B cell (primary cell): ENCODE measurements at regions not wholly inside any gene's neighbourhood (a gene's known extent, or its start where the extent isn't known, plus 50 kb on each side); places are given as distances from the start of the nearest gene placed in this dataset.

Source experiments
- CTCF ChIP-seq: fragments of 200-600 bp; IDR thresholded peaks from one replicate; pipeline ENCODE4 v1.8.0; 2022; ENCODE audit warnings: antibody characterized with exemption, mild to moderate bottlenecking
- EZH2 ChIP-seq: IDR thresholded peaks from 2 replicates; pipeline ENCODE4 v1.6.1; 2012; ENCODE audit warnings: borderline replicate concordance, low read depth, mild to moderate bottlenecking, moderate library complexity, low read length; ENCODE audit not compliant: insufficient read depth, poor library complexity, severe bottlenecking

- TF ChIP-seq CTCF (no peak), EZH2 (no peak)
Measured at GRCh38 chr11:104275992-104276391, 112.0 kb upstream of the PDGFD start.
